ENCODE measurements at regions not wholly inside any gene's neighbourhood (a gene's known extent, or its start where the extent isn't known, plus 50 kb on each side); places are given as distances from the start of the nearest gene placed in this dataset.

DNA sequence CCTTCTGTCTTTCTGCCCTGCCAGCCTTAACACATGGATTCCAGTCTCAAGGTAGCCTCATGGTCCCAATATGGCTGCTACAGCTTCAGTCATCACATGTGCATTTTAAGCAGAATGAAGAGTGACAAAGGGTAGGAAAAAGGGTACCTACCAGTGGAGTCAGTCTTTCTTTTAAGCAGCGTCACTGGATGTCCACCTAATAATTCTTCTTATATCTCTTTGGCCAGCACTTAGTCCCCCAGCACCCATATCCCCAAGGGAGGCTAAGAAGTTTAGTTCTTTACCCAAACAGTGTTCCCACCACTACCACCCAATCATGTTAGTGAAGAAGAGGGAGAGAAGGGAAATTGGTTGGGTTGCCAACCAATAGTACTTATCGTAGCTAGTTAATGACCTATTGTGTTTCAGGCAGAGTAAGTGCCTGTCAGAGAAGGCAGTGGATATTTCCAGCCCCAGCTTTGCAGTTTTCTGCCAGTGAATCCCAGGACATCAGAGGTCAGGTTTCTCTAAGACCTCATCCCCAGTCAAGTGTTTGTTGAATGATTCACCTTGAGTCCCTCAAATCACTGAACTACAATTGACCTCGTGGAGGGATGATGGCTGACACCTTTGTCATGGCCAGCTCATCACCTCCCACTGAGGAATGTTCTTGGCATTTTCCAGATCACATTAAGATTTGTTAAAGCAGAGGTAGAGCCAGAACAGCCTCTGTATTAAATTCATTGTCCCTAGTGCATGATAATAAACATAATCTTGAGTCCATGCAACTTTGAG lies 250.9 kb upstream of the CRY1 start:
- DNase-seq = no peak

DNA sequence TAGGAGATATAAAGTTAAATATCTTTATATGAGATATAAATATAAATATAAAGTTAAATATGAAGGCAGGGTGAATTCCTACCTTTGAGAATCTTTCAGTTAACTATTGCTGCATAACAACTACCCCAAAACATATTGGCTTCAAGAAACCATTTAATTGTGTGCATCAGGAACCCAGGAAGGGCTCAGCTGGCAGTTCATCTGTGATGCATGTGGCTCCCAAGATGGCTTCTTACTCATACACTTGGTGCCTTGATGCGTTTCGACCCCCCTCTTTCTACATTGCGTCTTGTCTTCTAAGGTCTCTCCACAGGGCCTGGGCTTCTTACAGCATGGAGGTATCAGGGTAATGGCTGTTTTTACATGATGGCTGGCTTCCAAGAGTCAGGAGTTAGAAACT lies 253.9 kb upstream of the CRY1 start:
- DNase-seq = no peak

DNA sequence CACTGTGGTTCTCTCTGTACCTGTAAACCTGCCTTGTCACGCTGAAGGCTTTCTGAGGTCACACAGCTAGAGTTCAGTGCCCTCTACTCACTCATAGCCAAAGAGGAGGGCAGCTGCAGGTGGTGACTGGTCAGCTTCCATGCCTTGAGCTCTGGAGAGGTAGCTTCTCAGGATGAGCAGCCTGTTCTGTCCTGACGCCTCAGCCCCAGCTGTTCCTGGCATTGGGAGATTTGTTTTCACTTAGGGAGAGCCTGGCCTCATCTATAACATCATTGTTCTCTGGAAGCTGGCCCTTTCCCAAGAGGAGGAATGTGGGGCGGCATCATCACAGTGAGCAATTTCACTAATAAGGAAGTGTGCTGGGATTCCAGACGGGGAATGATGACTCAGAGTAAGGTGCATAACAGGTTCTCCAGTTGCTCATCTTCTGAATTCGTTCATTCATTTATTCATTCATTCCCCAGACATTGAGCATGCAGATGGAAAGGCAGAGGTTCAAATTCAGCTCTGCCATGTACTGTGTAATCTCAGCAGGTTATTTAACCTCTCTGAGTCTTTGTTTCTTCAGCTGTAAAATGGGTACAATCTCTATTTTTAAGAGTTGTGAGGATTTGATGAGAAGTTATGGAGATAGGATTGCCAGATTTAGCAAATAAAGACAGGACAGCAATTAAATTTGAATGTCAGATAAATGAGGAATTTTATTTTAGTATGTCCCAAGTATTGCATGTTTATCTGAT lies 255.8 kb upstream of the CRY1 start:
- no peak for DNase-seq

DNA sequence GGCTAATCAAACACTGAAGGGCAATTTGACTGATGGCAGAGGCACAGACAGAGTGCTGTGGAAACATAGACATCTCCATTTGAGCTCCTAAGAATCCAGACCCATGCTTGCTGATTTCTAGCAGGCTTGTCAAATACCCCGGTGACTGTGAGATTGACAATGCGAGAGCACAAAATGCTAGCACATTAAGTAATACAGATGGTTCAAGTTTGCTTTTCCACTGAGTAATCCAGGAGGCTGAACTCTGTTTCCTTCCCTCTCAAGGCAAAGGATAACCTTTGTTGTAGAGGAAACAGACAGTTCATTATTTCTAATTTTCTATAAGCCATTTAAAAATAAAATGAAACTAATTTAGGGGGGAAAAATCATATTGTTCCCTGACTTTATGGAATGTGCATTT lies 256.5 kb upstream of the CRY1 start:
- DNase-seq = no peak

GRCh38 chr12:107351109-107351508 lies 257.8 kb upstream of the CRY1 start:
- no peak for DNase-seq

- no peak for DNase-seq
Observed at GRCh38 chr12:107351713-107352112, 258.4 kb upstream of the CRY1 start.

DNA sequence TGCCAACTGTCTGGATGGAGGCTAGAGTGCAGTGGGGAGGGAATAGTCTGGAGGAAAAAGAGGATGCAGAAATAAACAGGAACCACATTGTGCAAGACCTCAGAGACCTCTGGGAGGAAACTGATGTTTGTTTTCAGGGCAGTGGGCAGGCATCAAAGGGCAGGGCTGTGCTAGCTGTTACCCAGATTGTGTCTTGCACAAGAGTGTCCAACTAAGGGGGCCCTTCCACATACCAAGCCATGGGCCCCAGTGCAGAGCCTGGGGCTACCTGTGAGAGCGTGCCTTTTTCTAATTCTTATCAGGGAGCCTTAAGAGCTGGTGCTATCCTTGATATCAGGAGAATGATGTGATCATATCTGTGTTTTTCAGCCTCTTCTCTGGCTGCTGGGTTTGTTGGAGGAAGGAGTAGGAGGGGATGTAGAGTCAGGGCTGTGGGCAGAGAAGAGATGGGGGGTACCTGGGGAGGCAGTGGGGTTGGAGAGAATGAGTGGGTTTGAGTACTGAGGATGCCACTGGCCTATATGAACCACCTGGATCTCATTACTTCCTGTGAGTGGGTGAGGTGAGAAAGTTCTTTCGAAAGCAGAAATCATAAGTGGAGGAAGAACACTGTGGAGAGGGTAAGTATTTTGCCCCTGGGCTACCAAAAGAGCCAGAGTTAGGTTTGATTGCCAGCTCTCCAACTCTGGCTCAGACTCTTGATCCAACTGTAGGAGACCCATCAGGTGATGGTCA lies 259.2 kb upstream of the CRY1 start:
- no peak for DNase-seq

GRCh38 chr12:107353312-107353711 lies 260.0 kb upstream of the CRY1 start:
- no peak for DNase-seq

GRCh38 chr12:107355004-107355565 lies 261.7 kb upstream of the CRY1 start:
- DNase-seq = no peak

GRCh38 chr12:107355612-107356011 lies 262.3 kb upstream of the CRY1 start:
- DNase-seq = no peak

DNA sequence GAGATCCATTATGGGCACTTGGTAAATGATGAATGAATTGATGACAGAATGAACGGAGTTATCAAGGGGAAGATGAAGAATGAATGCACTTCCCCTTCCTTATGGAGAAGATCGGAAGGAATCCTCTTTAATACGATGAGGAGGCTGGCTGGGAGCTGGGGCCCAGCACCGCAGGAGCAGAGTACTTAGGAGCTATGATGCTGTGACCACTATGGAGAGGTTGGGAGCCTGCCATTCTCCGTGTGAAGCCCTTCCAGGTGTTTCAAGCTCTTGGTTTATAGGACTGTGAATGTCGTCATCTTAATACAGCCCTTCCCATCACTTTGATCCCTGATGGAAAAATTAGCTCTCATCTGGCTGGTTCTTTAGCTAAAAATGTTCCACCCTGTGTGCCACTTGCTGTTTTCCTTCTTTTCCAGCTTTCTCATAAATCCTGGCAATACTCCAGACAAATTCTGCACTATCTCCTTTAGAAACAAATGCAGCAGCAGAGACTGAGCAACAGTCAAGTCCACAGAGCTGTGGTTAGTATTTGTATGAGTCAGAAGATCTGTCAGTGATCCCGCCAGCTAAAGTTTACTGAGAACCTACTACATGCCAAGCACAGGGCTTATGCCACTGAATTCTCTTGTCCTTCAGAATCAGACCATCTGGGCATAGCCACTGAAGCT lies 263.1 kb upstream of the CRY1 start:
- no peak for DNase-seq

DNA sequence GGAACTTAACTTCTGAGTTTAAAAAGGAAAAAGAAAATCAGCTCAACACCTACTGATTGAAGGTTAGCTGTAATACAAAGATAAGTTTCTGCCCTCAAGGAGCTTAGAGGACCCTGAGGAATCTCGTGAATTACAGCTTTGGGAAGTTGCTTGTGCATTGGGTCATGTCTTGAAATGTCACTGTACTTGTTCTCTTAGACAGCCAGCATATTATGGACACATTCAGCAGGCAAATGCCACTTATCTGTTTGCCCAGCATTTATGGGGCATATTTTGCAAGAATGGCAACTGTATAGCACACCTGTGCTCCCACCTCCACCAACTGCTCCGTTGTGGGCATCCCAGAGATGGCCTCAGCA lies 263.6 kb upstream of the CRY1 start:
- no peak for DNase-seq

DNA sequence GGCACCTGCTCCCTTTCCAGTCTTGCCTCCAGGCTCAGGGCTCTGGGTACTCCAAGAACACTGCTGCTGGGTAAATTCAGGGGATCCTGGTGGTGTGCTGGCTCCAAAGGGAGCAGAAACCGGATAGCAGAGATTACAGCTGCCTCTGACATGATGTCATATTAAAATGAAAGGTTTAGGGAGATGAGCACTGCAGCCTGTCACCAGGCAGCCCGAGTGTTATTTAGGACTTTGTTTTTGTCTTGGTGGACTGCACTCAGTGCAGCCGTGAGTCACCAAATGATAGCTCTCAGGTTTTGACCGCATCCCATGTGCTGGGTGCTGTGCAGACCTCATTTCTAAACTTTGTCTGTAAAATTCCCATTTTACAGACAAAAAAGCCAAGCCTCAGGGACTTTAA lies 266.0 kb upstream of the CRY1 start:
- no peak for DNase-seq

- no peak for DNase-seq
Observed at GRCh38 chr12:107360033-107360432, 266.7 kb upstream of the CRY1 start.

GRCh38 chr12:107360482-107360881 lies 267.1 kb upstream of the CRY1 start:
- DNase-seq = no peak

DNA sequence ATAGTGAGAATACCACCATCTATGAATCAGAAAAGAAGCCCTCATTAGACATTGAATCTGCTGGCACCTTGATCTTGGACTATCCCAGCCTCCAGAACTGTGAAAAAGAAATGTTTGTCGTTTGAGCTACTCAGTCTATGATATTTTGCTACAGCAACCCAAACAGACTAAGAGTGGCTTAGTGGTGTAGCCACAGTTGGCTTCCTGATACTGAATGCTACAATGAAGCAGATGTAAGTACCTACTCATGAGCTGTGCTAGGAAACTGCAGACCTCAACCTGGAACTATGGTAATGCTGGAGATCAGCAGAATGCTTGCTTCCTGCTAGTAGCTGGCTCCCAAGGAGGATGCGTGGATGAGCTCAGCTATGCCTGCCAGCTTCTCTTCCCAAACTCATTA lies 268.6 kb upstream of the CRY1 start:
- no peak for DNase-seq

DNA sequence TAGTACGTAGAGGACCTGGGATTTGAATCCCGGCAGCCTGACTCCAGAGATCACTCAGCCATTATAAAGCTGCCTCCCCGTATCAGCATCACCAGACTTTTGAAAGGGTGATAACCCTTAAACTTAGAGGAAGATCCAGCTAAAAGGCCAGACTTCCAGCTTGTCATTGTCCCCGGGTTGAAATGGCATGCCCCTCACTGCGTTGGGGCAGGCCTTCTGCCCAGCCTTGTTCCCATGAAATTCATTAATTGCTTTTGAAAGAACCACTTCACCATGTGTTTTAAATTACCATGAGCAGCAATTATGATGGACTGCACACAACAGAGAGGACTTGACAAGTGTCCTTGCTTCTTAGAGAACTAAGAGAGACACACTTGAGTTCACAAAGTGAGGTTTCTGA lies 269.6 kb upstream of the CRY1 start:
- DNase-seq = no peak

DNA sequence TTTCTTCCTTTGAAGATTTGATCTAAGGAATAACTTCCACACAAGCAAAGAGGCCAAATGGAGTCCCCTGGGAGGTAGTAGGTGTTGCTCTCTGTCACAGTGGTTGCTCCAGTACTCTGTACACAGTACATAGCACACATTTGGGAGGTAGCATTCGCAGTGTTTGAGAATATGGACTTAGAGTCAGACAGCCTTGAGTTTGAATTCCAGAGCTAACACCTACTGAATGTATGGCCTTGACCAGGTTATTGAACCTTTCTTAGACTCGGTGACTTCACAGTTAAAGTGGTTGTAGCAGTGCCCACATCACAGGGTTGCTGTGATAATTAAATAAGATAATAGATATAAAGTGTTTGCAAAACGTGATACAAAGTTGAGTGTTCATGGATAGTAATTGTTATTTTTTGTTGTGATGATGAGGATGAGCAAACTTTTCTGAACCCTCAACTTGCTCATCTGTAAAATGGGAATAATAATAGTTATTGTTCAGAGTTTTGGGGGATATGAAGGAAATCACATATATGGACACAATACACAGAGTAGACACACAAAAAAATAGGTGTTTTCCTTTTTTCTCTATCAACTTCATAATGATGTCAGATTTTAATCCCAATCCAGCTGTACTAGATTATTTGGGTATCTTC lies 271.6 kb upstream of the CRY1 start:
- no peak for DNase-seq

DNA sequence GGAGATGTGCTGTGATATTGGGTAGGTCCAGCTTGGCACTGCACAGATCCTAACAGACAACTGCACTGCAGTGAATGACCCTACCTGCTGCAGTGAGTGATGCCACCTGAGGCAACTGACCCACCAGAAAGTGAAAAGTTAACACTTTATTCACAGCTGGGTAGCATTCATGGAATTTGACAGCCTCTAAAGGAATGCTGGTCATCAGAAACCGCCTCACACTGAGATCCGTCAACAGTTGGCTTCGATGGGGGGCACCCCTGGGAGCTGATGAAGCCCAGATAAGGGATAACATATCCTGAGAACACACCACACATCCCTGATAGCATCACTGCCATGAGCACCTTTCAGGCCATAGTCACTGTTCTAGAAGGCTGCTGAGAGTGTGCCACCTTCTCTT lies 272.4 kb upstream of the CRY1 start:
- DNase-seq = no peak

- no peak for DNase-seq
Observed at GRCh38 chr12:107366322-107366721, 273.0 kb upstream of the CRY1 start.

DNA sequence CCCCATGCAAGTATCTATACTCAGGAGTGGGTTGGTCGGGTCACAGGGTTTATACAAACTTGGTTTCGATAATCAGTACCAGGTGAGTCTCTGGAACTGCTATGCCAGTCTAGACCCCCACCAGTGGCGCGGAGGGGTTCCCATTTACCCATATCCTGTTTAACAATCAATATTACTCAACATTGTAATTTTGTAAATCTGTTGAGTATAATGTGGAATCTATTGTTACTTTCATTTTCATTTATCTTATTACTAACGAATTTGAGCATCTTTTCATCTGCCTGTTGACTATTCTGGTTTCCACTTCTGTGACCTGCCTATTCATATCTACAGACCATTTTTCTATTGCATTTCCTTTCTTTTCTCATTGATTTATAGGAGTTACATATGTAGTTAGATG lies 275.2 kb upstream of the CRY1 start:
- no peak for DNase-seq

GRCh38 chr12:107369006-107369405 lies 275.7 kb upstream of the CRY1 start:
- no peak for DNase-seq
